ENCODE measurements at regions not wholly inside any gene's neighbourhood (a gene's known extent, or its start where the extent isn't known, plus 50 kb on each side); places are given as distances from the start of the nearest gene placed in this dataset.

DNA sequence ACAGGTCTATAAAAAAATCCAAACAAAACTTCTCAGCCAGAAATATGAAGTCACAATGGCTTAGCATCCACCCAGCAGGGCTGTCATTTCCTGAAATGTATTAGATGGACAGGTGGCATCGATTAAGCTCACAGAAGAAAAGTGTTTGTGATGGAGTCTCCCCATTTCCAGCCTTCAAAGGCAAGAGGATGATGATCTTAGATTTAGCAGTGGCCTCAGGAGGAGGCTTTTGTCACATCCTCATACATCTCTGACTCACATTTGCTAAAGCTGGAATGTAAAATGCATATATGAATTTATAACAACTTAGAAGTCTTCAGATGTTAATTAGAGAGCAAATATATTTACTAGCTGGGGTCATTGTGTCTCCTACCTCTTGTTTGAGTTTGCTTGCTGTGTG, 441.9 kb downstream of the SPRY1 start:
- TF ChIP-seq, protein P1, sequence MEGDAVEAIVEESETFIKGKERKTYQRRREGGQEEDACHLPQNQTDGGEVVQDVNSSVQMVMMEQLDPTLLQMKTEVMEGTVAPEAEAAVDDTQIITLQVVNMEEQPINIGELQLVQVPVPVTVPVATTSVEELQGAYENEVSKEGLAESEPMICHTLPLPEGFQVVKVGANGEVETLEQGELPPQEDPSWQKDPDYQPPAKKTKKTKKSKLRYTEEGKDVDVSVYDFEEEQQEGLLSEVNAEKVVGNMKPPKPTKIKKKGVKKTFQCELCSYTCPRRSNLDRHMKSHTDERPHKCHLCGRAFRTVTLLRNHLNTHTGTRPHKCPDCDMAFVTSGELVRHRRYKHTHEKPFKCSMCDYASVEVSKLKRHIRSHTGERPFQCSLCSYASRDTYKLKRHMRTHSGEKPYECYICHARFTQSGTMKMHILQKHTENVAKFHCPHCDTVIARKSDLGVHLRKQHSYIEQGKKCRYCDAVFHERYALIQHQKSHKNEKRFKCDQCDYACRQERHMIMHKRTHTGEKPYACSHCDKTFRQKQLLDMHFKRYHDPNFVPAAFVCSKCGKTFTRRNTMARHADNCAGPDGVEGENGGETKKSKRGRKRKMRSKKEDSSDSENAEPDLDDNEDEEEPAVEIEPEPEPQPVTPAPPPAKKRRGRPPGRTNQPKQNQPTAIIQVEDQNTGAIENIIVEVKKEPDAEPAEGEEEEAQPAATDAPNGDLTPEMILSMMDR (conservative IDR thresholded peaks at IDR 0.05 in 1 of 2, IDR thresholded peaks at IDR 0.05 in 1 of 2; ENCODE audit: extremely low read depth in 1 of 2, insufficient read depth in 1 of 2, low read depth in 1 of 2, low read length in 2 of 2), result no peak
- TF ChIP-seq EZH2 (IDR thresholded peaks at IDR 0.05; ENCODE audit: borderline replicate concordance, low read length), result no peak
